DND-41 (cell line): ENCODE measurements at regions not wholly inside any gene's neighbourhood (a gene's known extent, or its start where the extent isn't known, plus 50 kb on each side); places are given as distances from the start of the nearest gene placed in this dataset.

ENCODE experiments used
- ATAC-seq: fragments of 200-7000 bp; cut with Tn5 transposase; 3 replicates; pipeline ENCODE4 v1.9.1; 2021; ENCODE audit warnings: low read depth; ENCODE audit not compliant: insufficient read depth
- DNase-seq: peaks from one replicate; pipeline ENCODE4 v3.0.0-alpha.2; 2020
- H2AFZ ChIP-seq: 2 replicates; pipeline ENCODE4 v1.6.0; 2012; ENCODE audit warnings: low read depth, low read length
- H3K27ac ChIP-seq: 2 replicates; pipeline ENCODE4 v1.5.1; 2012; ENCODE audit warnings: low read length, inconsistent platforms
- H3K27me3 ChIP-seq: fragments of 200-600 bp; sonication (generic); 2 replicates; pipeline ENCODE4 v1.6.0; 2012; ENCODE audit warnings: low read length, mild to moderate bottlenecking, inconsistent platforms; ENCODE audit not compliant: insufficient read depth, poor library complexity
- H3K36me3 ChIP-seq: 2 replicates; pipeline ENCODE4 v1.5.1; 2012; ENCODE audit warnings: low read length, inconsistent platforms; ENCODE audit not compliant: insufficient read depth
- H3K4me1 ChIP-seq: 2 replicates; pipeline ENCODE4 v1.5.1; 2012; ENCODE audit warnings: mild to moderate bottlenecking, low read length; ENCODE audit not compliant: insufficient read depth
- H3K4me2 ChIP-seq: 2 replicates; pipeline ENCODE4 v1.6.0; 2012; ENCODE audit warnings: mild to moderate bottlenecking, moderate library complexity, low read length, inconsistent platforms; ENCODE audit not compliant: insufficient read depth
- H3K4me3 ChIP-seq, 2 experiments: fragments of 200-600 bp in 1 of 2; shearing (Covaris generic) in 1 of 2; 2 replicates each; pipeline ENCODE4 v1.5.1; 2012 to 2016; ENCODE audit warnings: inconsistent platforms in 2 of 2, low read length in 2 of 2, mild to moderate bottlenecking in 2 of 2, low read depth in 1 of 2, moderate library complexity in 1 of 2
- H3K79me2 ChIP-seq: 2 replicates; pipeline ENCODE4 v1.6.0; 2012; ENCODE audit warnings: low read length, inconsistent platforms; ENCODE audit not compliant: insufficient read depth
- H3K9ac ChIP-seq: 2 replicates; pipeline ENCODE4 v1.6.0; 2012; ENCODE audit warnings: low read depth, mild to moderate bottlenecking, inconsistent platforms, low read length, moderate library complexity
- H3K9me3 ChIP-seq: 2 replicates; pipeline ENCODE4 v1.5.1; 2012; ENCODE audit warnings: low read length, moderate library complexity, mild to moderate bottlenecking, inconsistent platforms; ENCODE audit not compliant: insufficient read depth, severe bottlenecking
- H4K20me1 ChIP-seq: 2 replicates; pipeline ENCODE4 v1.6.0; 2012; ENCODE audit warnings: low read length; ENCODE audit not compliant: insufficient read depth
- EZH2 ChIP-seq: IDR thresholded peaks from 3 replicates; pipeline ENCODE4 v1.6.1; 2012; ENCODE audit warnings: borderline replicate concordance, low read depth, mild to moderate bottlenecking, moderate library complexity, low read length, inconsistent platforms; ENCODE audit not compliant: severe bottlenecking
- TF ChIP-seq, protein P1 (sequence below): IDR thresholded peaks from 2 replicates; pipeline ENCODE4 v1.5.1; 2012; ENCODE audit warnings: borderline replicate concordance, low read length, moderate library complexity, mild to moderate bottlenecking; ENCODE audit not compliant: poor library complexity, severe bottlenecking; ENCODE audit errors: extremely low read depth

DNA sequence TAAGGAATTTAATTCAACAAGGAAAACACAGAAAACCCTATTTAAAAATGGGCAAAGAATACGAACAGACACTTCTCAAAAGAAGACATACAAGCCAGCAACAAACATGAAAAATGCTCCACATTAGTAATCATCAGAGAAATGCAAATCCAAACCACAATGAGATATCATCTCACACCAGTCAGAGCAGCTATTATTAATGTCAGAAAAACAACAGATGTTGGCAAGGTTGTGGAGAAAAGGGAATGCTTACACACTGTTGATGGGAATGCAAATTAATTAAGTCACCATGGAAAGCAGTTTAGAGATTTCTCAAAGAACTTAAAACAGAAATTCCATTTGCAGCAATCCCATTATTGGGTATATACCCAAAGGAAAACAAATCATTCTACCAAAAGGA is 55.2 kb downstream of the GCC1 start:
- H3K36me3 ChIP-seq = no peaks in the 10 kb centered on the region
- no peaks in the 10 kb centered on the region for H3K9me3 ChIP-seq
- H3K9ac ChIP-seq = no peak overlapping the region
- no peak overlapping the region for H3K4me2 ChIP-seq
- no peaks in the 10 kb centered on the region for H3K79me2 ChIP-seq
- H3K4me1 ChIP-seq = no peaks in the 10 kb centered on the region
- no peak for TF ChIP-seq EZH2
- TF ChIP-seq, protein P1, sequence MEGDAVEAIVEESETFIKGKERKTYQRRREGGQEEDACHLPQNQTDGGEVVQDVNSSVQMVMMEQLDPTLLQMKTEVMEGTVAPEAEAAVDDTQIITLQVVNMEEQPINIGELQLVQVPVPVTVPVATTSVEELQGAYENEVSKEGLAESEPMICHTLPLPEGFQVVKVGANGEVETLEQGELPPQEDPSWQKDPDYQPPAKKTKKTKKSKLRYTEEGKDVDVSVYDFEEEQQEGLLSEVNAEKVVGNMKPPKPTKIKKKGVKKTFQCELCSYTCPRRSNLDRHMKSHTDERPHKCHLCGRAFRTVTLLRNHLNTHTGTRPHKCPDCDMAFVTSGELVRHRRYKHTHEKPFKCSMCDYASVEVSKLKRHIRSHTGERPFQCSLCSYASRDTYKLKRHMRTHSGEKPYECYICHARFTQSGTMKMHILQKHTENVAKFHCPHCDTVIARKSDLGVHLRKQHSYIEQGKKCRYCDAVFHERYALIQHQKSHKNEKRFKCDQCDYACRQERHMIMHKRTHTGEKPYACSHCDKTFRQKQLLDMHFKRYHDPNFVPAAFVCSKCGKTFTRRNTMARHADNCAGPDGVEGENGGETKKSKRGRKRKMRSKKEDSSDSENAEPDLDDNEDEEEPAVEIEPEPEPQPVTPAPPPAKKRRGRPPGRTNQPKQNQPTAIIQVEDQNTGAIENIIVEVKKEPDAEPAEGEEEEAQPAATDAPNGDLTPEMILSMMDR = no peak
- no peak overlapping the region for H3K4me3 ChIP-seq
- ATAC-seq (no peak), DNase-seq (no peak)
- no peaks in the 10 kb centered on the region for H4K20me1 ChIP-seq
- H3K27me3 ChIP-seq = no peaks in the 10 kb centered on the region
- no peak overlapping the region for H2AFZ ChIP-seq
- no peak overlapping the region for H3K27ac ChIP-seq

DNA sequence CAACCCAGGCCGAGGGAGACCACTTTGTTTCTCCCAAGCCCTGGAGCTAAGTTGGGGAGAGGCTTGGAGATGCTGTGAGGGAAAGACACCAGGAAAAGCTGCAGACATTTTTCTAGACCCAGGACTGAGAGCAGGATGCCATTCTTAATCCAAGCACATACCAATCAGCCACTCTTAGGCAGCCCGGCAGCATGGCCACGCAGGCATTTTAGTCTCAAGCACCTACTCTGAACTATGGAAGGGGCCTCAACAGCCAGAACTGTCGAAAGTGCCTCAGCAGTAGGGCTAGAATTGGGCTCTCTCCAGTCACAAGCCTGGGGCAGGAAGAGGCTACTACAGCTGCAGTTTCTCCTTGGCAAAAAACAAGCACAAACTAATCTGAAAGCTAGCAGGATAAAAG is 57.8 kb downstream of the GCC1 start:
- no peak overlapping the region for H3K9ac ChIP-seq
- H4K20me1 ChIP-seq = no peaks in the 10 kb centered on the region
- no peaks in the 10 kb centered on the region for H3K27me3 ChIP-seq
- H3K79me2 ChIP-seq = no peaks in the 10 kb centered on the region
- no peaks in the 10 kb centered on the region for H3K36me3 ChIP-seq
- H2AFZ ChIP-seq = no peak overlapping the region
- H3K4me1 ChIP-seq = no peaks in the 10 kb centered on the region
- H3K9me3 ChIP-seq = no peaks in the 10 kb centered on the region
- TF ChIP-seq, protein P1 = no peak
- no peak for TF ChIP-seq EZH2
- no peak overlapping the region for H3K4me2 ChIP-seq
- H3K27ac ChIP-seq = no peak overlapping the region
- no peak overlapping the region for H3K4me3 ChIP-seq
- ATAC-seq (no peak), DNase-seq (no peak)

DNA sequence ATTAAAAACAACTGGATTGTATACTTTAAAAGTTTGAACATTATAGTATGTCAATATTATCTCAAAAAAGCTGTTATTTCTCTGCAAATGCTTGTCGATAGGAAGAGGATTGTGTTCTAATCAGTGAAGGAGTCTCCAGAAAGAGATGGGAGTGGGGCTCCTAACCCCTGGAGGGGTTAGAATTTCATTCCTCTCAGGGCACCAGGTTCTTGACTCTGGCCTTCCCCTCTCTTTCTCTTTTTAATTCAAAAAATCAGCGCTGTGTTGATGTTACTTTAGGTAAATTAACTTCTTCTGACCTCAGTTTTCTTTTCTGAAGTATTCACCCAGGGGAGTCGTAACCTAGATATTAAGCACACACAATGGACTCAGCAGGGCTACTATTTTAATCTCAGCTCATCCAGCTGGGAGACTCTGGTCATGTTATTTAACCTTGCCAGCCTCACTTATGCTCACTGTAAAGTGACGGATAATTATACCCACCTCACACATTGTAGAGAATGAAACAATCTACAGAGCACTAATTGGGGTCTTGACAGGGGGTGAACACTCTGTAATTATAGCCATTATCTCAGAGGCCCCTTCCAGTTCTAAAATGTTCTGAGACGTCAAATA is 59.4 kb downstream of the GCC1 start:
- Histone ChIP-seq H3K4me1 (no peaks in the 10 kb centered on the region), H3K36me3 (no peaks in the 10 kb centered on the region), H3K27ac (no peak overlapping the region), H3K79me2 (no peaks in the 10 kb centered on the region), H2AFZ (no peak overlapping the region), H3K27me3 (no peaks in the 10 kb centered on the region), H3K9ac (no peak overlapping the region), H3K4me3 (no peak overlapping the region), H3K4me2 (no peak overlapping the region), H3K9me3 (no peaks in the 10 kb centered on the region), H4K20me1 (no peaks in the 10 kb centered on the region)
- DNase-seq (no peak), ATAC-seq (no peak)
- TF ChIP-seq, protein P1 = no peak
- no peak for TF ChIP-seq EZH2
